ENCODE measurements at regions not wholly inside any gene's neighbourhood (a gene's known extent, or its start where the extent isn't known, plus 50 kb on each side); places are given as distances from the start of the nearest gene placed in this dataset.
"Not testable (repeated sequence)": the region's sequence is repeated elsewhere in the genome, so short reads cannot be mapped to it uniquely, and the experiment has no call there.

DNA sequence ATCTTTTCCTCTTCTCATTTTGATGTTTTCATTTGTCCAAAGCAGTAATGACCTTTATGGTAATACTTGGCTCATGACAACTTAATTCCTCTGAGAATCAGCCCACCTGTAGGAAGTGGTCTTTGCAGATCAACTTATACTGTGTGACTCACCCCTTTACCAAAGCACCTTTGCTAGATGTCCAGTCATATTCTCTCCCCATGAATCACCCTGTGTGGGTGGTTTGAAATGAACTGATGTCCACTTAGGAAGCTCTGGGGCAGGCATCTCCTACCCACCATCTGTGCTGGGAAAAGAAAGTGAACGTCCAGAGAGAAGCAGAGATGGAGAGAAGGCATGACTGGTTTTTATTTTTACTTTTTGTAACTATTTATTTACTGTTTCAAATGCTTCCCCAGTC is 410.3 kb downstream of the KIF20B start:
- no peak for TF ChIP-seq POLR2A (IDR thresholded peaks at IDR 0.05)
- TF ChIP-seq, protein P1, sequence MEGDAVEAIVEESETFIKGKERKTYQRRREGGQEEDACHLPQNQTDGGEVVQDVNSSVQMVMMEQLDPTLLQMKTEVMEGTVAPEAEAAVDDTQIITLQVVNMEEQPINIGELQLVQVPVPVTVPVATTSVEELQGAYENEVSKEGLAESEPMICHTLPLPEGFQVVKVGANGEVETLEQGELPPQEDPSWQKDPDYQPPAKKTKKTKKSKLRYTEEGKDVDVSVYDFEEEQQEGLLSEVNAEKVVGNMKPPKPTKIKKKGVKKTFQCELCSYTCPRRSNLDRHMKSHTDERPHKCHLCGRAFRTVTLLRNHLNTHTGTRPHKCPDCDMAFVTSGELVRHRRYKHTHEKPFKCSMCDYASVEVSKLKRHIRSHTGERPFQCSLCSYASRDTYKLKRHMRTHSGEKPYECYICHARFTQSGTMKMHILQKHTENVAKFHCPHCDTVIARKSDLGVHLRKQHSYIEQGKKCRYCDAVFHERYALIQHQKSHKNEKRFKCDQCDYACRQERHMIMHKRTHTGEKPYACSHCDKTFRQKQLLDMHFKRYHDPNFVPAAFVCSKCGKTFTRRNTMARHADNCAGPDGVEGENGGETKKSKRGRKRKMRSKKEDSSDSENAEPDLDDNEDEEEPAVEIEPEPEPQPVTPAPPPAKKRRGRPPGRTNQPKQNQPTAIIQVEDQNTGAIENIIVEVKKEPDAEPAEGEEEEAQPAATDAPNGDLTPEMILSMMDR (IDR thresholded peaks at IDR 0.05), result no peak
- Histone ChIP-seq H3K36me3 (no peaks in the 10 kb centered on the region), H3K9me3 (no peaks in the 10 kb centered on the region), H3K4me1 (no peaks in the 10 kb centered on the region), H3K27me3 (no peaks in the 10 kb centered on the region), H3K27ac (no peak overlapping the region), H3K4me3 (no peak overlapping the region)
- WGBS (ENCODE audit: insufficient coverage, low coverage, low lambda C conversion rate, missing lambda C conversion rate), result 25% methylated on average over 1 of the region's 1 CpG
- no peak for ATAC-seq
- DNase-seq, result no peak
- intact Hi-C loops (cut with DNase I), result no loop called here

DNA sequence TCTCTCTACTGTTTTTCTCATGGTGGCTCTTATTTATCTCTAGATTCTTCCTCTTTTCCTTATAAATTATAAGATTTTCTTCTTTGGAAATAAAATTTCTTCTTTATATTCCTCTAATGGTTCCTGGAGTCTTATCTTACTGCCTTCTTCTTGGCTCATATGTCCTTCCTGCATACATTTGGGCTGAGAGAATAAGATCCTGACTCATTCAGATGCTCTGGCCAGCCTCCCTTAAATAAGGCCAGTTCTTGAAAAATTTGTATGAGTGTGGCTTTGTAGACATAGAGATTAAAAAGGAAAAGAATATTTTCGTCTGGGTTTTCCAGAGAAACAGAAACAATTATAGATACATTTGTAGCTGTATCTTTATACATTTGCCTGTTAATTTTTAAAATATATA is 411.3 kb downstream of the KIF20B start:
- Histone ChIP-seq H3K4me3 (no peak overlapping the region), H3K4me1 (no peaks in the 10 kb centered on the region), H3K27ac (no peak overlapping the region), H3K9me3 (no peaks in the 10 kb centered on the region), H3K36me3 (no peaks in the 10 kb centered on the region), H3K27me3 (no peaks in the 10 kb centered on the region)
- ATAC-seq (no peak), DNase-seq (no peak)
- TF ChIP-seq POLR2A (IDR thresholded peaks at IDR 0.05), result no peak
- TF ChIP-seq, protein P1 (IDR thresholded peaks at IDR 0.05), result no peak
- intact Hi-C loops (cut with DNase I), result no loop called here
- WGBS (ENCODE audit: insufficient coverage, low coverage, low lambda C conversion rate, missing lambda C conversion rate), result 9% methylated on average over 1 of the region's 1 CpG

DNA sequence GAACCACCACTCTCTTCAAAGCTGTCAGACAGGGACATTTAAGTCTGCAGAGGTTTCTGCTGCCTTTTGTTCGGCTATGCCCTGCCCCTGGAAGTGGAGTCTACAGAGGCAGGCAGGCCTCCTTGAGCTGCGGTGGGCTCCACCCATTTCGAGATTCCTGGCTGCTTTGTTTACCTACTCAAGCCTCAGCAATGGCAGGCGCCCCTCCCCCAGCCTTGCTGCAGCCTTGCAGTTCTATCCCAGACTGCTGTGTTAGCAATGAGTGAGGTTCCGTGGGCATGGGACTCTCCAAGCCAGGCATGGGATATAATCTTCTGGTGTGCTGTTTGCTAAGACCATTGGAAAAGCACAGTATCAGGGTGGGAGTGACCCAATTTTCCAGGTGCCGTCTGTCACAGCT is 417.2 kb downstream of the KIF20B start:
- H3K9me3 ChIP-seq; intact Hi-C loops (cut with DNase I); H3K27ac ChIP-seq; DNase-seq; H3K4me1 ChIP-seq; H3K27me3 ChIP-seq; ATAC-seq; H3K4me3 ChIP-seq; H3K36me3 ChIP-seq: not testable (repeated sequence)
- WGBS (ENCODE audit: insufficient coverage, low coverage, low lambda C conversion rate, missing lambda C conversion rate), result 57% methylated on average over 3 of the region's 6 CpGs

- H3K9me3 ChIP-seq; H3K27ac ChIP-seq; intact Hi-C loops (cut with DNase I); H3K36me3 ChIP-seq; DNase-seq; ATAC-seq; H3K4me1 ChIP-seq; H3K4me3 ChIP-seq; H3K27me3 ChIP-seq: not testable (repeated sequence)
- WGBS (ENCODE audit: insufficient coverage, low coverage, low lambda C conversion rate, missing lambda C conversion rate), result 43% methylated on average over 2 of the region's 21 CpGs
Observed at GRCh38 chr10:90119631-90120280, 418.4 kb downstream of the KIF20B start.

GRCh38 chr10:90125456-90126255 is 424.3 kb downstream of the KIF20B start:
- Histone ChIP-seq H3K4me3 (no peak overlapping the region), H3K27me3 (no peaks in the 10 kb centered on the region), H3K9me3 (no peaks in the 10 kb centered on the region), H3K27ac (no peak overlapping the region), H3K36me3 (no peaks in the 10 kb centered on the region), H3K4me1 (no peaks in the 10 kb centered on the region)
- TF ChIP-seq, protein P1 (IDR thresholded peaks at IDR 0.05), result no peak
- no peak for TF ChIP-seq POLR2A (IDR thresholded peaks at IDR 0.05)
- ATAC-seq (no peak), DNase-seq (no peak)
- WGBS (ENCODE audit: insufficient coverage, low coverage, low lambda C conversion rate, missing lambda C conversion rate), result 46% methylated on average over 7 of the region's 7 CpGs
- intact Hi-C loops (cut with DNase I), result no loop called here
